ENCODE measurements at regions not wholly inside any gene's neighbourhood (a gene's known extent, or its start where the extent isn't known, plus 50 kb on each side); places are given as distances from the start of the nearest gene placed in this dataset.

DNA sequence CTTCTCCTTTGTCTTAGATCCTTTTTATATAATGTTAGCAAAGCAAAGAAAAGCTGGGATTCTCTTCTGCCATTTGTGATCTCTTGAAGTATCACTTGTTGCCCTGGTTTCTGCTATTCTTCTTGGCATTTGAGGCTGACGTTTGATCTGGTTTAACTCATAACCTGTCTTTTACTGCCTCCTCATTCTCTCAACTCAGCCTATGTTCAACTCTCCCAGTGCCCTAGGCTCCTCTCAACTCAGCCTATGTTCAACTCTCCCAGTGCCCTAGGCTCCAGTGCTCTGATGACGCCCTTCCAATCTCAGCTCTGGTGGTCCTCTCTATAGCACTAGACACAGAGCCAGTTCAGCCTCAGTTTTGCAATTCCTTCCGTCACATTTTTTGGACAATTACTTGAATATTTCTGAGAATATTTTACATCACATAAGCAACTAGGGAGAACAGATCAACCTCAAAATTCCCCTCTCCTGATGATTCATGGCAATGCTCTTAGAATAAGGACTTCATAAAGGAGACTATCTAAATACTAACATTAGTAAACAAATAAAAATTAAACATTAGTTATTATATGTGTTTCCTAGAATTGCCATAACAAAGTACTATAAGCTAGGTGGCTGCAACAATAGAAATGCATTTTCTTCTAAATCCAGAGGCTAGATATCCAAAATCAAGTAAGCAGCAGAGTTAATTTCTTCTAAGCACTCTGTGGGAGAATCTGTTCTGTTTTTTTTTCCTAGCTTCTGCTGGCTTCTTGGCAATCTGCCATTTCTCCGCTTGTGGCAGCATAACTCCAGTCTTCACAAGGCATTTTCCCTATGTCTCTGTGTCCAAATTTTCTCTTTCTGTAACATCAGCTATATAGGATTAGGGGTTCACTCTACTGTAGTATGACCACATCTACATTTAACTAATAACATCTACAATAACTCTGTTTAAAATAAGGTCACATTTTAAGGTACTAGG, 662.1 kb upstream of the FTMT start:
- H3K4me3 Mint-ChIP-seq: no peak overlapping the region
- POLR2A ChIA-PET: no interaction called here
- Histone ChIP-seq H3K4me3 (ENCODE audit: low read length) (no peak overlapping the region), H3K4me1 (ENCODE audit: control insufficient read depth in 2 of 2, insufficient read depth in 2 of 2, low read length in 2 of 2) (no peaks in the 10 kb centered on the region), H3K27me3 (ENCODE audit: control insufficient read depth in 2 of 2, insufficient read depth in 2 of 2, low read length in 2 of 2) (no peaks in the 10 kb centered on the region), H3K36me3 (ENCODE audit: control insufficient read depth in 2 of 3, insufficient read depth in 3 of 3, low read length in 3 of 3) (no peaks in the 10 kb centered on the region), H3K9me3 (ENCODE audit: control insufficient read depth in 2 of 3, low read length in 3 of 3) (no peaks in the 10 kb centered on the region), H3K27ac (ENCODE audit: low read depth, low read length) (no peak overlapping the region)
- H3K27me3 Mint-ChIP-seq: no peaks in the 10 kb centered on the region
- H3K36me3 Mint-ChIP-seq: peaks cover 0 to 3% (median 0%) of the 10 kb centered on the region in 5 donors
- CTCF ChIA-PET: no interaction called here
- H3K4me1 Mint-ChIP-seq: peaks cover 0 to 2% (median 0%) of the 10 kb centered on the region in 7 donors
- intact Hi-C loops (cut with micrococcal nuclease): no loop called here
- peaks cover 0 to 17% (median 2%) of the 10 kb centered on the region in 11 donors for H3K9me3 Mint-ChIP-seq
- DNase-seq: no peak
- ATAC-seq: no peak
- H3K27ac Mint-ChIP-seq: no peak overlapping the region

DNA sequence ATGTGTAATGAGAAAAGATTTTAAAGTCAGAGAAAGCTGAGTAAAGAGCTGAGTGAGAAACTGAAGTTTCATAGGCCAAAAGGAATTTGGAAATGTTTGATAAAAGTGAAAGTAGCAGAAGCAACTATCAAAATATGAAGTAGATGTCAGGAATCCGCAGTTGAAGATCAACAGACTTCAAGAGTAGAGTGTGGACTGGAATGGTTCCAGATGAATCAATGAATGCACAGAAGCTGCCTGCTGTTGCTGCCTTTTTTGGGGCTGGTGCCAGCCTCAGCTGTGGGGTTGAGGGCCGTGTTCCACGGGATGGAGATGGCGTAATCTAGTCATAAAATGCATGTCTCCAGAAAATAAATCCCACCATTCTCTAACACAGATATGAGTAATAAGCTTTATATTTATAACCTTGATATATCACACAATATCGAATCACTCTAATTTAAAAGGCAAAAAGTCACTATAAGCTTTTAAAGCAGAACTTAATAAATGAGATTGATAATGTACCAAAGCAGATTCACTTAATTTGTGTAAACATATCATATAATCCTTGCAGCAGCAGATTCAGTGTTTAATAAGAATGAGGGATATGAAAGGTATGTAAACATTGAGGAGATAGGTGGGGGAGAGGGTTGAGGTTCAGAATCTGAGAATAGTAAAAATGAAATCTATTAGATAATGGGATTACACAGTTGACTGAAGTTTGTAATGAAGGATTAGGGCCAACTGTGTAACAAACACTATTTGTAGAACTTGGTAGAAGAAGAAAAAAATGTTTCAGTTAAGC, 652.3 kb upstream of the FTMT start:
- H3K27ac ChIP-seq (ENCODE audit: low read depth, low read length): no peak overlapping the region
- CTCF ChIA-PET: no interaction called here
- no peak for ATAC-seq
- intact Hi-C loops (cut with micrococcal nuclease): no loop called here
- no peak for DNase-seq
- H3K4me1 ChIP-seq (ENCODE audit: control insufficient read depth in 2 of 2, insufficient read depth in 2 of 2, low read length in 2 of 2): no peaks in the 10 kb centered on the region
- Mint-ChIP-seq H3K4me1 (no peaks in the 10 kb centered on the region), H3K4me3 (no peak overlapping the region), H3K27ac (no peak overlapping the region), H3K9me3 (peaks cover 0 to 6% (median 3%) of the 10 kb centered on the region in 11 donors), H3K27me3 (no peaks in the 10 kb centered on the region), H3K36me3 (no peaks in the 10 kb centered on the region)
- H3K9me3 ChIP-seq (ENCODE audit: control insufficient read depth in 2 of 3, low read length in 3 of 3): no peaks in the 10 kb centered on the region
- no peaks in the 10 kb centered on the region for H3K36me3 ChIP-seq (ENCODE audit: control insufficient read depth in 2 of 3, insufficient read depth in 3 of 3, low read length in 3 of 3)
- no peak overlapping the region for H3K4me3 ChIP-seq (ENCODE audit: low read length)
- no peaks in the 10 kb centered on the region for H3K27me3 ChIP-seq (ENCODE audit: control insufficient read depth in 2 of 2, insufficient read depth in 2 of 2, low read length in 2 of 2)
- POLR2A ChIA-PET: no interaction called here

DNA sequence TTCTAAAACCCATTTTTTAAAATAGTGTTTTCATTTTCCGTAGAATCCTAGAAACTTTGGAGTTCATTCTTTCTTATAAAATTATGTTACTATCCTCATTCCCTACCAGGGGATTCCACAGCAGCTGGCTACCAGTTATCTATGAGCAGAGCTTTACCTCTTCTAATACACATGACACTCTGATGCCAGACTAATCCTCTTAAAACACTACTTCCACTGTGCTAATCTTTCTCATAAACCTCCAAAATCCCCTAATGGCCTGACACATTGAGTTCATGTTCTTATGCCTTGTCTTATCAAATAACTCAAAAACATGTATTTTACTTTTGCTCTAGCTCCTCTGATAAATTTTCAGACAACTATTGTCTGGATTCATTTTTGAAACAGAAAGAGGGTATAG, 633.6 kb upstream of the FTMT start:
- no peaks in the 10 kb centered on the region for H3K36me3 Mint-ChIP-seq
- no peak overlapping the region for H3K27ac Mint-ChIP-seq
- CTCF ChIA-PET: no interaction called here
- DNase-seq: no peak
- POLR2A ChIA-PET: no interaction called here
- Histone ChIP-seq H3K27ac (ENCODE audit: low read depth, low read length) (no peak overlapping the region), H3K4me1 (ENCODE audit: control insufficient read depth in 2 of 2, insufficient read depth in 2 of 2, low read length in 2 of 2) (no peaks in the 10 kb centered on the region), H3K9me3 (ENCODE audit: control insufficient read depth in 2 of 3, low read length in 3 of 3) (no peaks in the 10 kb centered on the region), H3K4me3 (ENCODE audit: low read length) (no peak overlapping the region), H3K36me3 (ENCODE audit: control insufficient read depth in 2 of 3, insufficient read depth in 3 of 3, low read length in 3 of 3) (no peaks in the 10 kb centered on the region), H3K27me3 (ENCODE audit: control insufficient read depth in 2 of 2, insufficient read depth in 2 of 2, low read length in 2 of 2) (no peaks in the 10 kb centered on the region)
- peaks cover 0 to 1% (median 0%) of the 10 kb centered on the region in 7 donors for H3K4me1 Mint-ChIP-seq
- no peak for ATAC-seq
- H3K4me3 Mint-ChIP-seq: no peak overlapping the region
- peaks cover 0 to 37% (median 10%) of the 10 kb centered on the region in 11 donors for H3K9me3 Mint-ChIP-seq
- no peaks in the 10 kb centered on the region for H3K27me3 Mint-ChIP-seq
- intact Hi-C loops (cut with micrococcal nuclease): no loop called here

DNA sequence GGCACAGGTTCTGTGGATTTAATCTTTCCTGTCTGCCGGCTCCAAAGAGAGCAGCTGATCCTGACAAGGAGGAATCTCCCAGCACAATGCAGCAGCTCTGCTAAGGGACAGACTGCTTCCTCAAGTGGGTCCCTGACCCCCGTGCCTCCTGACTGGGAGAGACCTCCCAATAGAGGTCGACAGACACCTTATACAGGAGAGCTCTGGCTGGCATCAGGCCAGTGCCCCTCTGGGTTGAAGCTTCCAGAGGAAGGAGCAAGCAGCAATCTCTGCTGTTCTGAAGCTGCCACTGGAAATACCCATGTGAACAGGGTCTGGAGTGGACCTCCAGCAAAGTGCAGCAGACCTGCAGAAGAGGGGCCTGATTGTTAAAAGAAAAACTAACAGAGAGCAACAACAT, 630.2 kb upstream of the FTMT start:
- Histone ChIP-seq H3K9me3 (ENCODE audit: control insufficient read depth in 2 of 3, low read length in 3 of 3) (peaks cover 0 to 3% (median 0%) of the 10 kb centered on the region in 3 experiments), H3K36me3 (ENCODE audit: control insufficient read depth in 2 of 3, insufficient read depth in 3 of 3, low read length in 3 of 3) (no peaks in the 10 kb centered on the region), H3K4me1 (ENCODE audit: control insufficient read depth in 2 of 2, insufficient read depth in 2 of 2, low read length in 2 of 2) (no peaks in the 10 kb centered on the region), H3K27ac (ENCODE audit: low read depth, low read length) (no peak overlapping the region), H3K27me3 (ENCODE audit: control insufficient read depth in 2 of 2, insufficient read depth in 2 of 2, low read length in 2 of 2) (no peaks in the 10 kb centered on the region), H3K4me3 (ENCODE audit: low read length) (no peak overlapping the region)
- peaks cover 0 to 3% (median 0%) of the 10 kb centered on the region in 5 donors for H3K36me3 Mint-ChIP-seq
- CTCF ChIA-PET: no interaction called here
- intact Hi-C loops (cut with micrococcal nuclease): no loop called here
- no peak for ATAC-seq
- no peak overlapping the region for H3K27ac Mint-ChIP-seq
- peaks cover 0 to 1% (median 0%) of the 10 kb centered on the region in 7 donors for H3K4me1 Mint-ChIP-seq
- H3K4me3 Mint-ChIP-seq: no peak overlapping the region
- POLR2A ChIA-PET: no interaction called here
- no peaks in the 10 kb centered on the region for H3K27me3 Mint-ChIP-seq
- no peak for DNase-seq
- H3K9me3 Mint-ChIP-seq: peaks cover 4 to 39% (median 14%) of the 10 kb centered on the region in 11 donors

DNA sequence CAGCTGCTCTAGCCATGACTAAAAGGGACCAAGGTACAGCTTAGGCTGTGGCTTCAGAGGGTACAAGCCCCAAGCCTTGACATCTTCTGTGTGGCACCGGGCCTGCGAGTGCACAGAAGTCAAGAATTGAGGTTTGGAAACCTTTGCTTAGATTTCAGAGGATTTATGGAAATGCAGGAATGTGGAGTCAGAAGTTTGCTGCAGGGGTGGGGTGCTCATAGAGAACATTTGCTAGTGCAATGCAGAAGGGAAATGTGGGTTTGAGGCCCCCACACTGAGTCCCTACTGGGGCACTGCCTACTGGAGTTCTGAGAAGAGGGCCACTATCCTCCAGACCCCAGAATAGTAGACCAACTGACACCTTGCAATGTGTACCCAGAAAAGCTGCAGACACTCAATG, 624.9 kb upstream of the FTMT start:
- intact Hi-C loops (cut with micrococcal nuclease): no loop called here
- no peak overlapping the region for H3K27ac Mint-ChIP-seq
- H3K9me3 Mint-ChIP-seq: peaks cover 5 to 44% (median 21%) of the 10 kb centered on the region in 11 donors
- Histone ChIP-seq H3K36me3 (ENCODE audit: control insufficient read depth in 2 of 3, insufficient read depth in 3 of 3, low read length in 3 of 3) (no peaks in the 10 kb centered on the region), H3K27ac (ENCODE audit: low read depth, low read length) (no peak overlapping the region), H3K27me3 (ENCODE audit: control insufficient read depth in 2 of 2, insufficient read depth in 2 of 2, low read length in 2 of 2) (no peaks in the 10 kb centered on the region), H3K4me1 (ENCODE audit: control insufficient read depth in 2 of 2, insufficient read depth in 2 of 2, low read length in 2 of 2) (no peaks in the 10 kb centered on the region), H3K9me3 (ENCODE audit: control insufficient read depth in 2 of 3, low read length in 3 of 3) (peaks cover 0 to 4% (median 0%) of the 10 kb centered on the region in 3 experiments), H3K4me3 (ENCODE audit: low read length) (no peak overlapping the region)
- peaks cover 0 to 1% (median 0%) of the 10 kb centered on the region in 7 donors for H3K4me1 Mint-ChIP-seq
- H3K36me3 Mint-ChIP-seq: peaks cover 0 to 3% (median 0%) of the 10 kb centered on the region in 5 donors
- POLR2A ChIA-PET: no interaction called here
- CTCF ChIA-PET: no interaction called here
- DNase-seq (no peak), ATAC-seq (no peak)
- no peaks in the 10 kb centered on the region for H3K27me3 Mint-ChIP-seq
- no peak overlapping the region for H3K4me3 Mint-ChIP-seq

DNA sequence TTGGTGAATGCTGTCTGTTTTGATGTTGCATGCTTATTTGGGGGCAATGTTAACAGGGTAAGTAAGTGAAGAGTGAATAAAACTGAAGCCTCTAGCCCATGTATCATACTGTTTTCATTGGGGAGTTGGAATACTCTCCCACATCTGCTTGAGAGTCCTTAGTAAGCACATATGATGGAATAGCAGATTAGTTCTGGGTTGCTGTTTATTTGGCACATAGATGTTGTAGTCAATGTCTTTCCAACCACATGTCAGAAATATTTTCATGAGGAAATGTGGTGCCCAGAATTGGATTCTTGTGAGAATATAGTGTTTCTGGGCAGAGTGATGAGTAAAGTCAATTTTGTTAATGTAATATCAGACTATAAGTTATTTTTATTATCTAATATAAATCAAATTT, 611.7 kb upstream of the FTMT start:
- H3K4me1 Mint-ChIP-seq: no peaks in the 10 kb centered on the region
- Histone ChIP-seq H3K4me1 (ENCODE audit: control insufficient read depth in 2 of 2, insufficient read depth in 2 of 2, low read length in 2 of 2) (no peaks in the 10 kb centered on the region), H3K27me3 (ENCODE audit: control insufficient read depth in 2 of 2, insufficient read depth in 2 of 2, low read length in 2 of 2) (no peaks in the 10 kb centered on the region), H3K36me3 (ENCODE audit: control insufficient read depth in 2 of 3, insufficient read depth in 3 of 3, low read length in 3 of 3) (no peaks in the 10 kb centered on the region), H3K9me3 (ENCODE audit: control insufficient read depth in 2 of 3, low read length in 3 of 3) (no peaks in the 10 kb centered on the region), H3K27ac (ENCODE audit: low read depth, low read length) (no peak overlapping the region), H3K4me3 (ENCODE audit: low read length) (no peak overlapping the region)
- no peak overlapping the region for H3K27ac Mint-ChIP-seq
- H3K27me3 Mint-ChIP-seq: no peaks in the 10 kb centered on the region
- H3K4me3 Mint-ChIP-seq: no peak overlapping the region
- H3K9me3 Mint-ChIP-seq: peaks cover 0 to 16% (median 5%) of the 10 kb centered on the region in 11 donors
- intact Hi-C loops (cut with micrococcal nuclease): no loop called here
- no peak for DNase-seq
- ChIA-PET POLR2A (interaction anchor here (0.5 kb wide), 1 partner anchor 15 kb away, joined by 3 read pairs; no protein-coding TSS in a partner anchor), CTCF (no interaction called here)
- no peaks in the 10 kb centered on the region for H3K36me3 Mint-ChIP-seq
- no peak for ATAC-seq

Data from naive thymus-derived CD4-positive, alpha-beta T cell (primary cell).